ENCODE measurements at regions not wholly inside any gene's neighbourhood (a gene's known extent, or its start where the extent isn't known, plus 50 kb on each side); places are given as distances from the start of the nearest gene placed in this dataset.

- TF ChIP-seq CTCF (IDR thresholded peaks at IDR 0.05) (no peak), POLR2A (IDR thresholded peaks at IDR 0.05) (no peak)
These were observed 222.3 kb upstream of the IGFBP3 start for GRCh38 chr7:46143421-46143820.

Data from heart left ventricle (tissue), 13 donors.